PC-3 (cell line): ENCODE measurements at regions not wholly inside any gene's neighbourhood (a gene's known extent, or its start where the extent isn't known, plus 50 kb on each side); places are given as distances from the start of the nearest gene placed in this dataset.

Experiments used
- ATAC-seq: fragments of 200-7000 bp; cut with Tn5 transposase; 2 replicates; pipeline ENCODE4 v1.9.1; 2020; ENCODE audit warnings: mild to moderate bottlenecking, moderate library complexity
- BruUV-seq: library from RNA; stranded (reverse); fragments of 400-500 nt; replicated peaks from 2 replicates; lab custom pipeline; 2021; lab: Mats Ljungman, UMichigan
- CTCF ChIA-PET: fragments of 300-600 bp; sonication (Branson Sonifier 250); formaldehyde crosslinking; loops from one replicate; lab custom pipeline; 2022; ENCODE audit warnings: antibody characterized with exemption; lab: Charles Lee
- POLR2A ChIA-PET: fragments of 300-600 bp; sonication (Branson Sonifier 250); formaldehyde crosslinking; loops from one replicate; lab custom pipeline; 2022; ENCODE audit warnings: antibody characterized with exemption; ENCODE audit not compliant: unreplicated experiment; lab: Charles Lee
- DNase-seq: peaks from one replicate; pipeline ENCODE4 v3.0.0-alpha.2; 2015
- H2AFZ ChIP-seq: fragments of 300-600 bp; sonication (generic); 2 replicates; pipeline ENCODE4 v1.6.0; 2016; ENCODE audit warnings: antibody characterized with exemption, low read length
- H3F3A ChIP-seq: fragments of 300-600 bp; sonication (generic); one replicate; pipeline ENCODE4 v1.6.0; 2017; ENCODE audit warnings: antibody characterized with exemption, low read length, control low read depth, mild to moderate bottlenecking; ENCODE audit not compliant: unreplicated experiment
- H3K27ac ChIP-seq: fragments of 300-600 bp; sonication (generic); 2 replicates; pipeline ENCODE4 v1.5.1; 2016; ENCODE audit warnings: mild to moderate bottlenecking, low read length
- H3K27me3 ChIP-seq: fragments of 300-600 bp; sonication (generic); 2 replicates; pipeline ENCODE4 v1.6.1; 2016; ENCODE audit warnings: low read length, mixed read lengths
- H3K36me3 ChIP-seq: fragments of 300-600 bp; sonication (generic); 2 replicates; pipeline ENCODE4 v1.6.1; 2016; ENCODE audit warnings: low read depth, mixed run types, low read length, mixed read lengths
- H3K4me1 ChIP-seq: fragments of 300-600 bp; sonication (generic); 2 replicates; pipeline ENCODE4 v1.5.1; 2016; ENCODE audit warnings: low read length; ENCODE audit not compliant: insufficient read depth
- H3K4me2 ChIP-seq: fragments of 300-600 bp; sonication (generic); 2 replicates; pipeline ENCODE4 v1.6.0; 2016; ENCODE audit warnings: low read length
- H3K4me3 ChIP-seq: fragments of 300-600 bp; sonication (generic); 2 replicates; pipeline ENCODE4 v1.5.1; 2016; ENCODE audit warnings: mild to moderate bottlenecking, low read length, mixed read lengths
- H3K79me2 ChIP-seq: fragments of 300-600 bp; sonication (generic); 2 replicates; pipeline ENCODE4 v1.6.1; 2017; ENCODE audit warnings: low read length, mixed read lengths
- H3K9ac ChIP-seq: fragments of 300-600 bp; sonication (generic); 2 replicates; pipeline ENCODE4 v1.6.0; 2016; ENCODE audit warnings: mild to moderate bottlenecking, low read length
- H3K9me2 ChIP-seq: fragments of 300-600 bp; sonication (generic); replicated peaks from 2 replicates; pipeline ENCODE4 v1.6.1; 2016; ENCODE audit warnings: mixed run types, low read length, mixed read lengths
- H3K9me3 ChIP-seq: fragments of 300-600 bp; sonication (generic); 2 replicates; pipeline ENCODE4 v1.6.1; 2016; ENCODE audit warnings: low read length, mixed read lengths
- H4K20me1 ChIP-seq: fragments of 300-600 bp; sonication (generic); 2 replicates; pipeline ENCODE4 v1.6.1; 2016; ENCODE audit warnings: low read length, mixed read lengths
- EZH2 ChIP-seq: fragments of 300-600 bp; sonication (generic); IDR thresholded peaks from one replicate; pipeline ENCODE4 v1.6.1; 2017; ENCODE audit warnings: antibody characterized with exemption, mild to moderate bottlenecking, low read length; ENCODE audit not compliant: unreplicated experiment
- EZH2phosphoT487 ChIP-seq: fragments of 300-600 bp; sonication (generic); IDR thresholded peaks from 2 replicates; pipeline ENCODE4 v1.6.1; 2018; ENCODE audit warnings: mild to moderate bottlenecking, antibody characterized with exemption, low read length, borderline replicate concordance
- intact Hi-C: fragments of 100-400 bp; cut with micrococcal nuclease; formaldehyde crosslinking; loops from 2 replicates; pipeline ENCODE4 v1.9.0; 2023
- TF ChIP-seq, protein P1 (sequence below): fragments of 300-600 bp; sonication (generic); conservative IDR thresholded peaks from 2 replicates; pipeline ENCODE4 v1.5.1; 2017; ENCODE audit warnings: antibody characterized with exemption, low read depth, mild to moderate bottlenecking, low read length

DNA sequence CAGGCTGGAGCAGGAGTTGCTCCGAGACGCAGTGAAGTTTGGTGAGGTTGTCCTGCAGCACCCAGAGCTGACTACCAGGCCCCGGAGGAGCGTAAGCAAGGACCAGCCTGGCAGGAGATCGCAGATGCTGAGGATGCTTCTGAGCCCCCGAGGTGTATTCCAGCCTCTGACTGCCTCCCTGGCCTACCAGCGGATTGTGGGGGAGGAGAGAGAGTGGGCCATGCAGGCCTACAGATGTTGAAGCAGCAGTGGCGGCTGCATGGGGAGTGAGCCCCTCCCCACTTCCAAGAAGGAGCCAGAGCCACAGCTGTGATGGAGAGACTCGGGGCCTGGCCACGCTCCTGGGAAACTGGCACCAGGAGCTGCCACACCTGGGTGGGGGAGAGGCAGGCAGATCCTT lies 302.5 kb upstream of the PROK2 start:
- no peaks in the 10 kb centered on the region for H3K4me1 ChIP-seq
- H3K9ac ChIP-seq = no peak overlapping the region
- H3K27ac ChIP-seq = no peak overlapping the region
- TF ChIP-seq, protein P1, sequence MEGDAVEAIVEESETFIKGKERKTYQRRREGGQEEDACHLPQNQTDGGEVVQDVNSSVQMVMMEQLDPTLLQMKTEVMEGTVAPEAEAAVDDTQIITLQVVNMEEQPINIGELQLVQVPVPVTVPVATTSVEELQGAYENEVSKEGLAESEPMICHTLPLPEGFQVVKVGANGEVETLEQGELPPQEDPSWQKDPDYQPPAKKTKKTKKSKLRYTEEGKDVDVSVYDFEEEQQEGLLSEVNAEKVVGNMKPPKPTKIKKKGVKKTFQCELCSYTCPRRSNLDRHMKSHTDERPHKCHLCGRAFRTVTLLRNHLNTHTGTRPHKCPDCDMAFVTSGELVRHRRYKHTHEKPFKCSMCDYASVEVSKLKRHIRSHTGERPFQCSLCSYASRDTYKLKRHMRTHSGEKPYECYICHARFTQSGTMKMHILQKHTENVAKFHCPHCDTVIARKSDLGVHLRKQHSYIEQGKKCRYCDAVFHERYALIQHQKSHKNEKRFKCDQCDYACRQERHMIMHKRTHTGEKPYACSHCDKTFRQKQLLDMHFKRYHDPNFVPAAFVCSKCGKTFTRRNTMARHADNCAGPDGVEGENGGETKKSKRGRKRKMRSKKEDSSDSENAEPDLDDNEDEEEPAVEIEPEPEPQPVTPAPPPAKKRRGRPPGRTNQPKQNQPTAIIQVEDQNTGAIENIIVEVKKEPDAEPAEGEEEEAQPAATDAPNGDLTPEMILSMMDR = no peak
- TF ChIP-seq EZH2phosphoT487 (no peak), EZH2 (no peak)
- H3K79me2 ChIP-seq = no peaks in the 10 kb centered on the region
- no peak for ATAC-seq
- intact Hi-C loops = no loop called here
- H3K9me2 ChIP-seq = no peaks in the 10 kb centered on the region
- no peaks in the 10 kb centered on the region for H3K36me3 ChIP-seq
- POLR2A ChIA-PET = no interaction called here
- H4K20me1 ChIP-seq = no peaks in the 10 kb centered on the region
- H3F3A ChIP-seq = no peaks in the 10 kb centered on the region
- H3K9me3 ChIP-seq = no peaks in the 10 kb centered on the region
- peaks cover 42% of the 10 kb centered on the region for H3K27me3 ChIP-seq
- DNase-seq = no peak
- no peak overlapping the region for H3K4me2 ChIP-seq
- no peak overlapping the region for H2AFZ ChIP-seq
- H3K4me3 ChIP-seq = no peak overlapping the region
- CTCF ChIA-PET = no interaction called here
- no TSS peak for BruUV-seq

- no TSS peak for BruUV-seq
- POLR2A ChIA-PET = no interaction called here
These were observed 301.8 kb upstream of the PROK2 start for GRCh38 chr3:72086743-72087087.

GRCh38 chr3:72086042-72086742 lies 301.2 kb upstream of the PROK2 start:
- CTCF ChIA-PET = no interaction called here
- no peak for DNase-seq

More at GRCh38 chr3:72086743-72087087, 301.8 kb upstream of the PROK2 start:
- Histone ChIP-seq H3K36me3 (no peaks in the 10 kb centered on the region), H3K4me1 (no peaks in the 10 kb centered on the region), H3K27ac (no peak overlapping the region), H3K9me2 (no peaks in the 10 kb centered on the region), H3K4me3 (no peak overlapping the region), H3F3A (no peaks in the 10 kb centered on the region), H3K27me3 (peaks cover 35% of the 10 kb centered on the region), H3K79me2 (no peaks in the 10 kb centered on the region), H3K4me2 (no peak overlapping the region), H4K20me1 (no peaks in the 10 kb centered on the region), H2AFZ (no peak overlapping the region), H3K9ac (no peak overlapping the region), H3K9me3 (no peaks in the 10 kb centered on the region)
- no peak for DNase-seq
- TF ChIP-seq, protein P1 = no peak
- CTCF ChIA-PET = no interaction called here
- no peak for ATAC-seq
- intact Hi-C loops = no loop called here

More at GRCh38 chr3:72086042-72086742, 301.2 kb upstream of the PROK2 start:
- no peak overlapping the region for H3K27ac ChIP-seq
- H3K79me2 ChIP-seq = no peaks in the 10 kb centered on the region
- BruUV-seq = no TSS peak
- H3K4me1 ChIP-seq = no peaks in the 10 kb centered on the region
- TF ChIP-seq EZH2 (no peak), EZH2phosphoT487 (no peak)
- TF ChIP-seq, protein P1 = no peak
- no peaks in the 10 kb centered on the region for H3F3A ChIP-seq
- H3K9me2 ChIP-seq = no peaks in the 10 kb centered on the region
- H3K9ac ChIP-seq = no peak overlapping the region
- ATAC-seq = no peak
- H3K27me3 ChIP-seq = peaks cover 30% of the 10 kb centered on the region
- POLR2A ChIA-PET = no interaction called here
- no peak overlapping the region for H3K4me2 ChIP-seq
- H3K4me3 ChIP-seq = no peak overlapping the region
- no peaks in the 10 kb centered on the region for H4K20me1 ChIP-seq
- no peaks in the 10 kb centered on the region for H3K36me3 ChIP-seq
- intact Hi-C loops = no loop called here
- no peak overlapping the region for H2AFZ ChIP-seq
- no peaks in the 10 kb centered on the region for H3K9me3 ChIP-seq
